ENCODE measurements at regions not wholly inside any gene's neighbourhood (a gene's known extent, or its start where the extent isn't known, plus 50 kb on each side); places are given as distances from the start of the nearest gene placed in this dataset.

DNA sequence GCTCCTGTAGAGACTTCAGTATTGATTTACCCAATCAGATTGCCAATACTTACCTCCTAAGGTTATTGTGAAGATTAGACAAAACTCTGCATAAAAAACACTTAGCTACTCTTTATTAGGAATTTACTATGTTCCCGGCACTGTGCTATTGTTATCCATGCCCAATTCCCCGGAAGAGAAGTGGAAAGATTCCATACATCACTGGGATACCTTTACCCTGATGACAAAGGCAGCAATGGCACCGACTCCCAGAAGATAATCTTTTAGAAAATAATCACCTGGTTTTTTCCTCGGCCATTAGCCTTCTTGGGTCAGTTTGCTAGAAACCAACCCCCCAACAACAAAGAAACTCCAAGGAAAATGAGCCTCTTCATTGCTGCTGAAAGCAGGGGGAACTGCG is 226.0 kb downstream of the SNX18 start:
- H3K79me2 ChIP-seq (replicated peaks; ENCODE audit: insufficient read depth), result no peaks in the 10 kb centered on the region
- no peak overlapping the region; the same call in 1 of the 2 replicates for H3K27ac ChIP-seq (ENCODE audit: low read depth)
- Mint-ChIP-seq H3K4me1 (peaks cover 19% of the 10 kb centered on the region), H3K36me3 (ENCODE audit: low read depth) (no peaks in the 10 kb centered on the region), H3K9me3 (no peaks in the 10 kb centered on the region), H3K27me3 (ENCODE audit: insufficient read depth, low read depth, poor library complexity) (no peaks in the 10 kb centered on the region), H3K4me3 (no peak overlapping the region), H3K27ac (peak overlapping the region; percentile 53; the same call in 1 of the 2 replicates)
- H3K4me2 ChIP-seq, result no peak overlapping the region
- H3K4me1 ChIP-seq (ENCODE audit: insufficient read depth), result peaks cover 12% of the 10 kb centered on the region
- peak overlapping the region; percentile 85 for H2AFZ ChIP-seq
- ATAC-seq (peak; percentile 25), DNase-seq (ENCODE audit: low spot score) (peak; percentile 20)
- H3K36me3 ChIP-seq (ENCODE audit: insufficient read depth), result no peaks in the 10 kb centered on the region
- TF ChIP-seq, protein P1, sequence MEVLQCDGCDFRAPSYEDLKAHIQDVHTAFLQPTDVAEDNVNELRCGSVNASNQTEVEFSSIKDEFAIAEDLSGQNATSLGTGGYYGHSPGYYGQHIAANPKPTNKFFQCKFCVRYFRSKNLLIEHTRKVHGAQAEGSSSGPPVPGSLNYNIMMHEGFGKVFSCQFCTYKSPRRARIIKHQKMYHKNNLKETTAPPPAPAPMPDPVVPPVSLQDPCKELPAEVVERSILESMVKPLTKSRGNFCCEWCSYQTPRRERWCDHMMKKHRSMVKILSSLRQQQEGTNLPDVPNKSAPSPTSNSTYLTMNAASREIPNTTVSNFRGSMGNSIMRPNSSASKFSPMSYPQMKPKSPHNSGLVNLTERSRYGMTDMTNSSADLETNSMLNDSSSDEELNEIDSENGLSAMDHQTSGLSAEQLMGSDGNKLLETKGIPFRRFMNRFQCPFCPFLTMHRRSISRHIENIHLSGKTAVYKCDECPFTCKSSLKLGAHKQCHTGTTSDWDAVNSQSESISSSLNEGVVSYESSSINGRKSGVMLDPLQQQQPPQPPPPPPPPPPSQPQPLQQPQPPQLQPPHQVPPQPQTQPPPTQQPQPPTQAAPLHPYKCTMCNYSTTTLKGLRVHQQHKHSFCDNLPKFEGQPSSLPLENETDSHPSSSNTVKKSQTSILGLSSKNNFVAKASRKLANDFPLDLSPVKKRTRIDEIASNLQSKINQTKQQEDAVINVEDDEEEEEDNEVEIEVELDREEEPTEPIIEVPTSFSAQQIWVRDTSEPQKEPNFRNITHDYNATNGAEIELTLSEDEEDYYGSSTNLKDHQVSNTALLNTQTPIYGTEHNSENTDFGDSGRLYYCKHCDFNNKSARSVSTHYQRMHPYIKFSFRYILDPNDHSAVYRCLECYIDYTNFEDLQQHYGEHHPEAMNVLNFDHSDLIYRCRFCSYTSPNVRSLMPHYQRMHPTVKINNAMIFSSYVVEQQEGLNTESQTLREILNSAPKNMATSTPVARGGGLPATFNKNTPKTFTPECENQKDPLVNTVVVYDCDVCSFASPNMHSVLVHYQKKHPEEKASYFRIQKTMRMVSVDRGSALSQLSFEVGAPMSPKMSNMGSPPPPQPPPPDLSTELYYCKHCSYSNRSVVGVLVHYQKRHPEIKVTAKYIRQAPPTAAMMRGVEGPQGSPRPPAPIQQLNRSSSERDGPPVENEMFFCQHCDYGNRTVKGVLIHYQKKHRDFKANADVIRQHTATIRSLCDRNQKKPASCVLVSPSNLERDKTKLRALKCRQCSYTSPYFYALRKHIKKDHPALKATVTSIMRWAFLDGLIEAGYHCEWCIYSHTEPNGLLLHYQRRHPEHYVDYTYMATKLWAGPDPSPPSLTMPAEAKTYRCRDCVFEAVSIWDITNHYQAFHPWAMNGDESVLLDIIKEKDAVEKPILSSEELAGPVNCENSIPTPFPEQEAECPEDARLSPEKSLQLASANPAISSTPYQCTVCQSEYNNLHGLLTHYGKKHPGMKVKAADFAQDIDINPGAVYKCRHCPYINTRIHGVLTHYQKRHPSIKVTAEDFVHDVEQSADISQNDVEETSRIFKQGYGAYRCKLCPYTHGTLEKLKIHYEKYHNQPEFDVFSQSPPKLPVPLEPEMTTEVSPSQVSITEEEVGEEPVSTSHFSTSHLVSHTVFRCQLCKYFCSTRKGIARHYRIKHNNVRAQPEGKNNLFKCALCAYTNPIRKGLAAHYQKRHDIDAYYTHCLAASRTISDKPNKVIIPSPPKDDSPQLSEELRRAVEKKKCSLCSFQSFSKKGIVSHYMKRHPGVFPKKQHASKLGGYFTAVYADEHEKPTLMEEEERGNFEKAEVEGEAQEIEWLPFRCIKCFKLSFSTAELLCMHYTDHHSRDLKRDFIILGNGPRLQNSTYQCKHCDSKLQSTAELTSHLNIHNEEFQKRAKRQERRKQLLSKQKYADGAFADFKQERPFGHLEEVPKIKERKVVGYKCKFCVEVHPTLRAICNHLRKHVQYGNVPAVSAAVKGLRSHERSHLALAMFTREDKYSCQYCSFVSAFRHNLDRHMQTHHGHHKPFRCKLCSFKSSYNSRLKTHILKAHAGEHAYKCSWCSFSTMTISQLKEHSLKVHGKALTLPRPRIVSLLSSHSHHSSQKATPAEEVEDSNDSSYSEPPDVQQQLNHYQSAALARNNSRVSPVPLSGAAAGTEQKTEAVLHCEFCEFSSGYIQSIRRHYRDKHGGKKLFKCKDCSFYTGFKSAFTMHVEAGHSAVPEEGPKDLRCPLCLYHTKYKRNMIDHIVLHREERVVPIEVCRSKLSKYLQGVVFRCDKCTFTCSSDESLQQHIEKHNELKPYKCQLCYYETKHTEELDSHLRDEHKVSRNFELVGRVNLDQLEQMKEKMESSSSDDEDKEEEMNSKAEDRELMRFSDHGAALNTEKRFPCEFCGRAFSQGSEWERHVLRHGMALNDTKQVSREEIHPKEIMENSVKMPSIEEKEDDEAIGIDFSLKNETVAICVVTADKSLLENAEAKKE (CRISPR knock-in tag; IDR thresholded peaks at IDR 0.05), result no peak
- TF ChIP-seq EZH2 (IDR thresholded peaks at IDR 0.05; ENCODE audit: low read depth, unreplicated experiment) (no peak), EZH2phosphoT487 (IDR thresholded peaks at IDR 0.05; ENCODE audit: unreplicated experiment) (no peak), CREB1 (CRISPR knock-in tag; IDR thresholded peaks at IDR 0.05; ENCODE audit: low read depth) (no peak), NANOG (IDR thresholded peaks at IDR 0.05; ENCODE audit: borderline replicate concordance) (no peak), ZNF114 (CRISPR knock-in tag; IDR thresholded peaks at IDR 0.05) (no peak), ZNF331 (CRISPR knock-in tag; IDR thresholded peaks at IDR 0.05; ENCODE audit: low read depth) (no peak)
- TF ChIP-seq, protein P2, sequence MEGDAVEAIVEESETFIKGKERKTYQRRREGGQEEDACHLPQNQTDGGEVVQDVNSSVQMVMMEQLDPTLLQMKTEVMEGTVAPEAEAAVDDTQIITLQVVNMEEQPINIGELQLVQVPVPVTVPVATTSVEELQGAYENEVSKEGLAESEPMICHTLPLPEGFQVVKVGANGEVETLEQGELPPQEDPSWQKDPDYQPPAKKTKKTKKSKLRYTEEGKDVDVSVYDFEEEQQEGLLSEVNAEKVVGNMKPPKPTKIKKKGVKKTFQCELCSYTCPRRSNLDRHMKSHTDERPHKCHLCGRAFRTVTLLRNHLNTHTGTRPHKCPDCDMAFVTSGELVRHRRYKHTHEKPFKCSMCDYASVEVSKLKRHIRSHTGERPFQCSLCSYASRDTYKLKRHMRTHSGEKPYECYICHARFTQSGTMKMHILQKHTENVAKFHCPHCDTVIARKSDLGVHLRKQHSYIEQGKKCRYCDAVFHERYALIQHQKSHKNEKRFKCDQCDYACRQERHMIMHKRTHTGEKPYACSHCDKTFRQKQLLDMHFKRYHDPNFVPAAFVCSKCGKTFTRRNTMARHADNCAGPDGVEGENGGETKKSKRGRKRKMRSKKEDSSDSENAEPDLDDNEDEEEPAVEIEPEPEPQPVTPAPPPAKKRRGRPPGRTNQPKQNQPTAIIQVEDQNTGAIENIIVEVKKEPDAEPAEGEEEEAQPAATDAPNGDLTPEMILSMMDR (conservative IDR thresholded peaks at IDR 0.05; ENCODE audit: low read depth in 2 of 2), result no peak
- no peaks in the 10 kb centered on the region for H3K27me3 ChIP-seq (ENCODE audit: insufficient read depth)
- no peak overlapping the region for H3K4me3 ChIP-seq
- H3F3A ChIP-seq (replicated peaks; ENCODE audit: low read depth), result no peaks in the 10 kb centered on the region
- peaks cover 15% of the 10 kb centered on the region for H3K9me2 ChIP-seq (ENCODE audit: insufficient read depth)
- H4K20me1 ChIP-seq (replicated peaks; ENCODE audit: insufficient read depth), result no peaks in the 10 kb centered on the region

All from GM23338 (cell line).